Testis (tissue), 2 donors: ENCODE measurements at regions not wholly inside any gene's neighbourhood (a gene's known extent, or its start where the extent isn't known, plus 50 kb on each side); places are given as distances from the start of the nearest gene placed in this dataset.
"Not testable (repeated sequence)": the region's sequence is repeated elsewhere in the genome, so short reads cannot be mapped to it uniquely, and the experiment has no call there.

Source experiments
- DNase-seq: peaks from one replicate; pipeline ENCODE4 v3.0.0-alpha.2; 2019
- H3K27ac ChIP-seq, 2 donors: fragments of 200-600 bp; sonication (generic); one replicate each; pipeline ENCODE4 v1.5.1; 2019
- H3K27me3 ChIP-seq: fragments of 200-600 bp; sonication (generic); one replicate; pipeline ENCODE4 v1.5.1; 2019
- H3K36me3 ChIP-seq: fragments of 200-600 bp; sonication (generic); one replicate; pipeline ENCODE4 v1.5.1; 2017; ENCODE audit warnings: low read depth; ENCODE audit errors: missing control alignments
- H3K4me1 ChIP-seq: fragments of 200-600 bp; sonication (generic); one replicate; pipeline ENCODE4 v1.5.1; 2019
- H3K4me3 ChIP-seq, 2 donors: fragments of 200-600 bp; sonication (generic); one replicate each; pipeline ENCODE4 v1.5.1; 2017 to 2019
- H3K9me3 ChIP-seq: fragments of 200-600 bp; sonication (generic); one replicate; pipeline ENCODE4 v1.5.1; 2017
- POLR2A ChIP-seq: fragments of 450-650 bp; IDR thresholded peaks from one replicate; pipeline ENCODE4 v1.6.1; 2017; ENCODE audit warnings: antibody characterized with exemption, mild to moderate bottlenecking, moderate library complexity
- WGBS, 2 donors: methylation state at CpG; one replicate each; pipeline ENCODE4 v1.1.5; 2018; 5-methylcytosine and 5-hydroxymethylcytosine counted together
- intact Hi-C: fragments of 100-400 bp; cut with DNase I; formaldehyde crosslinking; loops from one replicate; pipeline ENCODE4 v1.15.1; 2023; ENCODE audit warnings: low total_unique reads
- TF ChIP-seq, protein P1 (sequence below), 3 experiments: fragments of 450-650 bp in 2 of 3; fragments of 200-600 bp in 1 of 3; sonication (generic) in 1 of 3; IDR thresholded peaks; one replicate each; pipeline ENCODE4 v1.5.1; 2016 to 2019; ENCODE audit warnings: antibody characterized with exemption in 3 of 3, mild to moderate bottlenecking in 2 of 3, moderate library complexity in 1 of 3

DNA sequence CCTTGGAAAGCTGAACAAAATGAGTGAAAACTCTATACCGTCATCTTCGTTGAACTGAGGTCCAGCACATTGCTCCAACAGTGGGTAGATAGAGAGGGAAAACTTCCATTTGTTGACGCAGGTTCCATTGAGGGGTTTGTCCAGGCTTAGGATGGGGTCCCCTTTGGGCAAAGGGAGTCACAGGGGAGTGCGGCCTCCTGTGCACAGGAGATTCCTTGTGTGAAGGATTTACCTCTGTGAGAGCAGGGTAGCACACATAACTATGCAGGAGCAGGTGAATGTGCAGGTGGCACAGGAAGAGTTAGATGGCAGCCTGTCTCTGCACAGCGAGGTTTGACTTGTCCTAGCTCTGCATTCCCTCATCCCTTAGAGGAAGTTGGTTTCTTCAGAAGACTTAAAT lies 139.3 kb downstream of the SNRPN start:
- H3K4me3 ChIP-seq: no peak overlapping the region
- no peaks in the 10 kb centered on the region for H3K4me1 ChIP-seq
- H3K27me3 ChIP-seq: no peaks in the 10 kb centered on the region
- H3K36me3 ChIP-seq: no peaks in the 10 kb centered on the region
- no peak for DNase-seq
- H3K27ac ChIP-seq: no peak overlapping the region
- intact Hi-C loops: no loop called here
- WGBS, 2 donors: 85 to 89% methylated on average over 5 of the region's 5 CpGs
- H3K9me3 ChIP-seq: no peaks in the 10 kb centered on the region
- TF ChIP-seq POLR2A: no peak
- TF ChIP-seq, protein P1, sequence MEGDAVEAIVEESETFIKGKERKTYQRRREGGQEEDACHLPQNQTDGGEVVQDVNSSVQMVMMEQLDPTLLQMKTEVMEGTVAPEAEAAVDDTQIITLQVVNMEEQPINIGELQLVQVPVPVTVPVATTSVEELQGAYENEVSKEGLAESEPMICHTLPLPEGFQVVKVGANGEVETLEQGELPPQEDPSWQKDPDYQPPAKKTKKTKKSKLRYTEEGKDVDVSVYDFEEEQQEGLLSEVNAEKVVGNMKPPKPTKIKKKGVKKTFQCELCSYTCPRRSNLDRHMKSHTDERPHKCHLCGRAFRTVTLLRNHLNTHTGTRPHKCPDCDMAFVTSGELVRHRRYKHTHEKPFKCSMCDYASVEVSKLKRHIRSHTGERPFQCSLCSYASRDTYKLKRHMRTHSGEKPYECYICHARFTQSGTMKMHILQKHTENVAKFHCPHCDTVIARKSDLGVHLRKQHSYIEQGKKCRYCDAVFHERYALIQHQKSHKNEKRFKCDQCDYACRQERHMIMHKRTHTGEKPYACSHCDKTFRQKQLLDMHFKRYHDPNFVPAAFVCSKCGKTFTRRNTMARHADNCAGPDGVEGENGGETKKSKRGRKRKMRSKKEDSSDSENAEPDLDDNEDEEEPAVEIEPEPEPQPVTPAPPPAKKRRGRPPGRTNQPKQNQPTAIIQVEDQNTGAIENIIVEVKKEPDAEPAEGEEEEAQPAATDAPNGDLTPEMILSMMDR (IDR thresholded peaks at IDR 0.05): no peak

DNA sequence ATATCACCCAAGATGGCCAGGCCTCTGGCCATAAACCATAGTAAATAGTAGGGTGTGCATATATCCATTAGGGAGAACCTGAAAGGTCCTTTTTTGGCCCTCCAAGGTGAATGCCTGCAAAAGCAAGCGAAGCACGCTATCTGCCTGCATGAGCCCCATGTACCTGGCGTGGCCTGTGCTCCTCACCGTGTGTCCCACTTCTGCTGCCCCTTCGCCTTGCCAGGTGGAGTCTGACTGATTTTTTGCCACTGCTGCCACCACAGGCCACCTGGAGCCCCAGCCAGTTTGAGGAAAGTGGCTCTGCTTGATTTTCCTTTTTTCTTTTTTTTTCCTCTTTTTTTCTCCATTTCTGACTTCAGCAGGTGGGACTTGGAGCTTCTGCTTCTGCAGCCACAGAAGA lies 139.7 kb downstream of the SNRPN start:
- Histone ChIP-seq H3K9me3 (no peaks in the 10 kb centered on the region), H3K27ac (no peak overlapping the region), H3K4me3 (no peak overlapping the region), H3K36me3 (no peaks in the 10 kb centered on the region), H3K4me1 (no peaks in the 10 kb centered on the region), H3K27me3 (no peaks in the 10 kb centered on the region)
- intact Hi-C loops: no loop called here
- no peak for DNase-seq
- 90 to 92% methylated on average over 5 of the region's 5 CpGs for WGBS, 2 donors
- TF ChIP-seq POLR2A: no peak
- TF ChIP-seq, protein P1 (IDR thresholded peaks at IDR 0.05): no peak

DNA sequence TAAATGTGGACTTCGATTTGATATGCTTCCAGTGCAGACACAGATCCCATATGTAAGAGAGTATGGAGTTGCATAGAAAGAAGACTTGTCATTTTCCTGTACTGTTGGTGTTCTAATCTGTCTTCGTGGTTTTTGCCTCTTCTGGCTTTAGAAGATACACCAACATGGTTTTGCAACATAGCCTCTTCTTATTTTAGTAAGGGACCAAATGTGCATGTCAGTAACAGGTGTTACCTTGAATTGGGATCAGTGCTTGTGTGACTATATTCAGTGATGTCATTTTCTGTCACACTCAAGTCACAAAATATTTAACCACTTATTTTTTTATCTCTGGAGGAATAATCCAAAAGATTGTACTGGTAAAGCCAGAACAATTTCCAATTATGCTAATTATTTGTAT lies 140.4 kb downstream of the SNRPN start:
- 60 to 68% methylated on average over 2 of the region's 2 CpGs for WGBS, 2 donors
- Histone ChIP-seq H3K9me3 (no peaks in the 10 kb centered on the region), H3K4me3 (no peak overlapping the region), H3K27ac (no peak overlapping the region), H3K4me1 (no peaks in the 10 kb centered on the region), H3K27me3 (no peaks in the 10 kb centered on the region), H3K36me3 (no peaks in the 10 kb centered on the region)
- no peak for DNase-seq
- TF ChIP-seq, protein P1 (IDR thresholded peaks at IDR 0.05): no peak
- TF ChIP-seq POLR2A: no peak
- intact Hi-C loops: no loop called here

DNA sequence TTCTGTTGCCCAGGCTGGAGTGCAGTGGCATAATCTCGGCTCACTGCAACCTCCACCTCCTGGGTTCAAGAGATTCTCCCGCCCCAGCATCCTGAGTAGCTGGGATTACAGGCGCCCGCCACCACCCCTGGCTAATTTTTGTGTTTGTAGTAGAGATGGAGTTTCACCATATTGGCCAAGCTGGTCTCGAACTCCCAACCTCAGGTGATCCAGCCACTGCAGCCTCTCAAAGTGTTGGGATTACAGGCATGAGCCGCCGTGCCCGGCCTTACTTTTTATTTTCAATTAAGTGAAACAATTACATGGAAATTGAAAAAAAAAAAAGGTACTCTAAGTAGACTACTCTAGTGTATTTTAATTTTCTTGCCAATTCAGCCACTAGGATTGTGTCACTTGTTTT lies 145.2 kb downstream of the SNRPN start:
- intact Hi-C loops, H3K36me3 ChIP-seq, H3K27me3 ChIP-seq, H3K9me3 ChIP-seq, H3K27ac ChIP-seq, H3K4me3 ChIP-seq, DNase-seq, H3K4me1 ChIP-seq: not testable (repeated sequence)
- 88 to 91% methylated on average over 8 of the region's 8 CpGs for WGBS, 2 donors

DNA sequence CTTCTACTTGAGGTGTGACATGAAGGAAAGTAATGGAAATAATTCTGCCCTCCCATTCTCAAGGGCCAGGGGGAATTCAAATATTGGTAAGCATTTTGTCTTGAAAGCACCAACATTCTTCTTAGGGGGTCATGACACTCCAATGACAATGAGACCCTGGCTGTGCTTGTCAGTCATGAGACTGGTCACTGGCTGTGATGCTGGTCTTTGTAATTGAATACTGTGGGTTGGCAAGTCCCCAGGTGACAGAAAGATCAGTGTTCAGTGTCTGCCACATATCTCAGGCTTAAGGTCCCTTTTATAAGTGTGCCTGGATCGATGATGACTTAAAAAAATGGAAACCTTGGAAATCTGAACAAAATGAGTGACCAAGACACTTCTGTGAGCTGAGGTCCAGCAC lies 151.4 kb downstream of the SNRPN start:
- no peaks in the 10 kb centered on the region for H3K9me3 ChIP-seq
- no peaks in the 10 kb centered on the region for H3K27me3 ChIP-seq
- H3K36me3 ChIP-seq: no peaks in the 10 kb centered on the region
- no peak for DNase-seq
- H3K4me3 ChIP-seq: no peak overlapping the region
- no peaks in the 10 kb centered on the region for H3K4me1 ChIP-seq
- TF ChIP-seq POLR2A: no peak
- TF ChIP-seq, protein P1 (IDR thresholded peaks at IDR 0.05): no peak
- WGBS, 2 donors: 86 to 89% methylated on average over 1 of the region's 1 CpG
- H3K27ac ChIP-seq: no peak overlapping the region
- intact Hi-C loops: no loop called here
